Calu3 (cell line): ENCODE measurements at regions not wholly inside any gene's neighbourhood (a gene's known extent, or its start where the extent isn't known, plus 50 kb on each side); places are given as distances from the start of the nearest gene placed in this dataset.

Experiments used
- BruUV-seq: library from RNA; stranded (reverse); fragments of 400-500 nt; replicated peaks from 2 replicates; lab custom pipeline; 2021; lab: Mats Ljungman, UMichigan
- CTCF ChIA-PET: fragments of 300-600 bp; sonication (Branson Sonifier 250); formaldehyde crosslinking; loops from one replicate; lab custom pipeline; 2022; ENCODE audit warnings: antibody characterized with exemption; lab: Charles Lee
- DNase-seq: peaks from one replicate; pipeline ENCODE4 v3.0.0; 2022
- H3K27ac Mint-ChIP-seq: one replicate; pipeline ENCODE4 v1.8.0; 2022; ENCODE audit warnings: mixed read lengths; ENCODE audit not compliant: unreplicated experiment
- H3K27me3 Mint-ChIP-seq: one replicate; pipeline ENCODE4 v1.8.0; 2022; ENCODE audit warnings: mixed read lengths; ENCODE audit not compliant: unreplicated experiment
- H3K36me3 Mint-ChIP-seq: one replicate; pipeline ENCODE4 v1.8.0; 2022; ENCODE audit warnings: mild to moderate bottlenecking, moderate library complexity, mixed read lengths; ENCODE audit not compliant: insufficient read depth, unreplicated experiment
- H3K4me1 Mint-ChIP-seq: one replicate; pipeline ENCODE4 v1.8.0; 2022; ENCODE audit warnings: mild to moderate bottlenecking, low read depth, mixed read lengths; ENCODE audit not compliant: unreplicated experiment
- H3K4me3 Mint-ChIP-seq: one replicate; pipeline ENCODE4 v1.8.0; 2022; ENCODE audit warnings: mild to moderate bottlenecking, low read depth, moderate library complexity, mixed read lengths; ENCODE audit not compliant: unreplicated experiment
- H3K9me3 Mint-ChIP-seq: one replicate; pipeline ENCODE4 v1.8.0; 2022; ENCODE audit warnings: low read depth, mixed read lengths; ENCODE audit not compliant: unreplicated experiment
- intact Hi-C: fragments of 100-400 bp; cut with micrococcal nuclease; formaldehyde crosslinking; loops from one replicate; pipeline ENCODE4 v1.10.0; 2022; ENCODE audit not compliant: unreplicated experiment
- TF ChIP-seq, protein P1 (sequence below): fragments of 200-600 bp; IDR thresholded peaks from one replicate; pipeline ENCODE4 v1.8.0; 2022; ENCODE audit warnings: antibody characterized with exemption; ENCODE audit not compliant: unreplicated experiment

DNA sequence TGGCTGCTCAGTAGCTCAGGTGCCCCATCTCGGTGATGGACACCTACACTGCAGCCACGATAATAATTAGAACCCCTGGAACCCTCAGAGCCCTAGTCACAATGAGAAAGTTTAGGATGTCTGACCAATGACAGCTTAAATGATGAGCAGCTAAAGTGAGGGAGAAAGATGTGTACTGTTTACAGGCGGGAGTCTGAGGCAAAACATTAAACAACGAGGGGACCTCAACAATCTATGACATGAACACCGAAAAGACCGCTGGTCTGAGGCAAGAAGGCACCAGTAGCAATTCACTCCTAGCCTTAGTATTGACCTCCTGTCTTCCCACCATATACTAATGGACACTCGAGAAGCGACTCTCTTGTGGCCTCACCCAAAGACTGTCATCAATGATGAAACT lies 369.5 kb upstream of the SMIM31 start:
- intact Hi-C loops: no loop called here
- no peak for DNase-seq
- no peak overlapping the region for H3K27ac Mint-ChIP-seq
- BruUV-seq: no TSS peak
- no peaks in the 10 kb centered on the region for H3K36me3 Mint-ChIP-seq
- H3K4me3 Mint-ChIP-seq: no peak overlapping the region
- H3K4me1 Mint-ChIP-seq: no peaks in the 10 kb centered on the region
- CTCF ChIA-PET: no interaction called here
- no peaks in the 10 kb centered on the region for H3K9me3 Mint-ChIP-seq
- TF ChIP-seq, protein P1, sequence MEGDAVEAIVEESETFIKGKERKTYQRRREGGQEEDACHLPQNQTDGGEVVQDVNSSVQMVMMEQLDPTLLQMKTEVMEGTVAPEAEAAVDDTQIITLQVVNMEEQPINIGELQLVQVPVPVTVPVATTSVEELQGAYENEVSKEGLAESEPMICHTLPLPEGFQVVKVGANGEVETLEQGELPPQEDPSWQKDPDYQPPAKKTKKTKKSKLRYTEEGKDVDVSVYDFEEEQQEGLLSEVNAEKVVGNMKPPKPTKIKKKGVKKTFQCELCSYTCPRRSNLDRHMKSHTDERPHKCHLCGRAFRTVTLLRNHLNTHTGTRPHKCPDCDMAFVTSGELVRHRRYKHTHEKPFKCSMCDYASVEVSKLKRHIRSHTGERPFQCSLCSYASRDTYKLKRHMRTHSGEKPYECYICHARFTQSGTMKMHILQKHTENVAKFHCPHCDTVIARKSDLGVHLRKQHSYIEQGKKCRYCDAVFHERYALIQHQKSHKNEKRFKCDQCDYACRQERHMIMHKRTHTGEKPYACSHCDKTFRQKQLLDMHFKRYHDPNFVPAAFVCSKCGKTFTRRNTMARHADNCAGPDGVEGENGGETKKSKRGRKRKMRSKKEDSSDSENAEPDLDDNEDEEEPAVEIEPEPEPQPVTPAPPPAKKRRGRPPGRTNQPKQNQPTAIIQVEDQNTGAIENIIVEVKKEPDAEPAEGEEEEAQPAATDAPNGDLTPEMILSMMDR: no peak
- no peaks in the 10 kb centered on the region for H3K27me3 Mint-ChIP-seq

DNA sequence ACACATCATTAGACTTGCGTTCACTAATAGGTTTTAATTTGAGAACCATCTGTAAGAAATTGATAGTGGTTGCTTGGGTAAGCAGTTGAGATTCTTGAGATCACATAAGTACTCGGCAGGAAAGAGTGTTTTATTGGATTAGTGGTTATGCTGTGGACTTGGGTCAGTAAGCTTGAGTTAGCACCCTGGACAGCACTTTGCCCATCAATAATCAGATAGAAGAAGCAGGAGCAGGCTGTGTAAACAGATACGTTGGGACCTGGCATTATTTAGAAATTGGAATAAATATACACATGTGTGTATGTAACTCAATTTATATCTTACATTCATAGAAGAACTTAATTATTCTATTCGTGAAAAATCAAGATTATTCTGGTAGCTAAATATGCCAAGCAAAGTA lies 357.5 kb upstream of the SMIM31 start:
- Mint-ChIP-seq H3K9me3 (no peaks in the 10 kb centered on the region), H3K27ac (no peak overlapping the region), H3K4me3 (no peak overlapping the region), H3K36me3 (no peaks in the 10 kb centered on the region), H3K27me3 (no peaks in the 10 kb centered on the region), H3K4me1 (no peaks in the 10 kb centered on the region)
- no peak for DNase-seq
- BruUV-seq: no TSS peak
- CTCF ChIA-PET: no interaction called here
- intact Hi-C loops: no loop called here
- TF ChIP-seq, protein P1: no peak

DNA sequence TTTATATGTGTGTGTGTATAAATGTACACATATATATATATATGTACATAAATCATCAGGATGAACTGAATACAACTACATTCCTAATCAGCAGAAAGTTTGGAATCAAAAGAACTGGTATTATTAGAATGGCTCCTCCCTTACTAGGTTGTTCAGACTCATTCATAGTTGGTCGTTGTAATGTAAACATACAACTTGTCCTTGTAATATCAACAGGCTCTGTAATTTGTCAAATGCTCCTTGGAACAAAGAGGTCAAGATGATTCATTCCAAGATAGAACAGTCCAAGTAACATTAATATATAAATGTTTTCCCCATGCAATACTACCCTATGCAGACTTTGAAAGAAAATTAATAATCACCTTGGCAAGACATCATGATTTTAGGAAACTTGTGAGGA lies 351.4 kb upstream of the SMIM31 start:
- no peaks in the 10 kb centered on the region for H3K4me1 Mint-ChIP-seq
- TF ChIP-seq, protein P1: no peak
- H3K9me3 Mint-ChIP-seq: no peaks in the 10 kb centered on the region
- no peaks in the 10 kb centered on the region for H3K27me3 Mint-ChIP-seq
- H3K27ac Mint-ChIP-seq: no peak overlapping the region
- no TSS peak for BruUV-seq
- intact Hi-C loops: no loop called here
- no peak for DNase-seq
- CTCF ChIA-PET: no interaction called here
- H3K36me3 Mint-ChIP-seq: no peaks in the 10 kb centered on the region
- H3K4me3 Mint-ChIP-seq: no peak overlapping the region

DNA sequence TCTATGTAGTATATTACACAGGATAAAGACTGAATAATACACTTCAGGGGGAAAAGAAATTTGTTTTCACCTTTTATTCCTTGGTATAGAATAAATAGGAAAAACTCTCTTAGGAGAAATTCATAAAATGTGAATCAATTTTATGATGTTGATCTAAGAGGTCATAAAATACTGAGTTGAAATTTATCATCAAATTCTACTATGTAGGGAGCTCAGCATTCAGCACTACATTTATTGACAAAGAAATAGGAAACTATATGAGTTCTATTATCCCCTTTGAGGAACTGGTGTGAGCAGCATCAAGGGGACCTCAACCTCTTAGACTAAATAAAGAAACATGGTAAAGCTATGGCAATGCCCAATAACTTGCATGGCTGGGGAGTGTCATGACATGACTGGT lies 348.2 kb upstream of the SMIM31 start:
- H3K4me3 Mint-ChIP-seq: no peak overlapping the region
- TF ChIP-seq, protein P1: no peak
- DNase-seq: no peak
- H3K27me3 Mint-ChIP-seq: no peaks in the 10 kb centered on the region
- peaks cover 2% of the 10 kb centered on the region for H3K9me3 Mint-ChIP-seq
- H3K4me1 Mint-ChIP-seq: no peaks in the 10 kb centered on the region
- H3K36me3 Mint-ChIP-seq: no peaks in the 10 kb centered on the region
- H3K27ac Mint-ChIP-seq: no peak overlapping the region
- no TSS peak for BruUV-seq
- CTCF ChIA-PET: no interaction called here
- intact Hi-C loops: no loop called here
